Activated CD4-positive, CD25-positive, alpha-beta regulatory T cell treated with anti-CD3 and anti-CD28 coated beads, Interleukin-2, amount 50 U/mL, for 72 hours (primary cell): ENCODE measurements at regions not wholly inside any gene's neighbourhood (a gene's known extent, or its start where the extent isn't known, plus 50 kb on each side); places are given as distances from the start of the nearest gene placed in this dataset.
"Not testable (repeated sequence)": the region's sequence is repeated elsewhere in the genome, so short reads cannot be mapped to it uniquely, and the experiment has no call there.

Experiments used
- DNase-seq: peaks from one replicate; pipeline ENCODE4 v3.0.0; 2021

- DNase-seq = no peak
These were observed 76.7 kb upstream of the PICALM start for GRCh38 chr11:86145439-86146156.

DNA sequence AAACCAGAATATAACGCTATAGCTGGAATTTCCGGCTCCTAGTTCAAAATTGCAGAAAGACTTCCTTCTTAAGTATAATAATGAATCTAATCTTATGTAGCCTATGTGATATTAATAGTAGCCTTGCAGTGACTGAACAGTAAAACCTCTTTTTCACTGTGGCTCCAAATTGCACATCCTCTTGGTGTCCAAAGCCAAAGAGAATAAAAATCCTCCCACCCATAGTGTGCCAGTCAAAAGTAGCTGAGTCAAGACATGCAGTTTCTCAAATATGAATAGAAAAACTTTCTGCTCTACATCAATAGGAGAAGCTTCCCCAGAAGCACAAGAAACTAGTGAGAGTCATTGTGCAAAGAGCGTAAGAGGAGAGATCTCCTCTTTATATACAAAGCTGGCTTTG is 76.0 kb upstream of the PICALM start:
- DNase-seq = no peak

GRCh38 chr11:86144087-86144486 is 75.2 kb upstream of the PICALM start:
- not testable (repeated sequence) for DNase-seq

DNA sequence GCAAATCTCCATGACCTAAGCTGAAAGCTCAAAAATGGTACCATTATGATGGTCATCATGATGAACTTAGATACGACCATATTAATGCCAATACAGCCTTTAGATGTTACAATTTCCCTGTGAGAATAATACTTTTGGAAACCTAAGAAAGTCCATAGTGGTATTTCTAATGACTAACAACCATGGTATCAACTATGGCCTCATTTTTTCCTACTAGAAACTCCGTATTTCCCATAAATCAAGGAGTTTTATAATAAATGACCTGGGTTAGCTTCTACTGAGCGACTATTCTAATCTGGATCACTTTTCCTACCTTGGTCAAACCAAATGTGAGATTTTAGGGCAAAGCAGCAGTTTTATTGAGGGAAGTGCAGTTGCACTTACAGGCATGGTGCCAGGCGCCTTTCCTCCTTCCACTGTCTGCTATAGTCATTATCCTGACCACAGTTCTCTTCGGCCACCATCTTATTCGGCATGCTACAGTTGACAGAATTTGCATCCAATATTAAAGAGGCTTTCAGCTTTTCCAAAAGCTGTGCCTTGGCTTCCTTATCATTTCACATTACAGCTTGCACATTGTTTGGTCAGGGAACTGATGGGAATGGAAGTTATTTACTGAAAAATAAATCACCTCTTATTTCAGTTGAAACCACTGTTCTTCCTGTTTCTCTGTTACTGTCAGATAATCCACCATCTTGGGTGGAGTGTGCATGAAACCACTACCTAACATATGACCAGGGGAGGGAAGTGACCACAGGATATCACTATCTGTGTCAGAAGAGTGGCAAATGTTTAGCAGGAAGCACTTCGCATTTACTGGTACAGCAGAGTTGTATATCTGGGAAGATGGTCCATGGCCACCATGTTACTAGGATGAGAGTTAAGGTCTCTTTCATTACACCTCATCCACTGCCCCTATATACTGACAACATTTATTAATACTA is 74.5 kb upstream of the PICALM start:
- DNase-seq = no peak

DNA sequence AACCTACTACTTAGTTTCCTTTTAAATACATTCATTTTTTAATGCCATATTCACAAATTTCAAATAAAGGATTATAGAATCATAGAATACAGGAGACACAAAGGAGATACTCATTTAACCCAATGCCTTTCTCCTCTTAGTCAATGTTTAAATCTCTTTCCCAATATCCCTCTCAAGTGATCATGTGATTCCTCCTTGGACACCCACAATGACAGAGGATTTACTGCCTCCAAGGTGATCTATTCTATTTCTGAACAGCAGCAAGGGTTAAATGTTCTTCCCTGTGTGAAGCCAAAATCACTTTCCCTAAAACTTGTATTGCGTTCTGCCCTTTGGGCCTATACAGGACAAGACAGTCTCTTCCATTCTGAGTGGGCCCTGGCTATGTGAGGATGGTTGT is 73.3 kb upstream of the PICALM start:
- DNase-seq = no peak

DNA sequence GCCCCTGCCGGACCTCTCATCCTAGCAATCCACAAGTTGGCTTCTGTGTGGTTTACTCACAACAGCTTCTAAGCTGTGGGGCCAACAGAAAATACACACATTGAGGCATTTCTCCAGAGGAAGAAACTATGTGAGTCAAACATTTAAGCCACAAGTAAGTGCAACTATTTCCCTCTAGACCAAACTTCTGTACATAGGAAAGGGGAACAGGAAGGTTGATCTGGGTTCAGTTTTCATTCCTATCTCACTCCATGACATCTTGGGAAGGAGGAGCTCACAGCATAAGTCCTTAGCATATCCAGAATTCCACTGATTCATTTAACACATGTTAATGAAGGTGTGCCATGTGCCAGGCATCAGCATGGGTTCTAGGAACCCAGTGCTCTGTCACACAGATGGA is 72.8 kb upstream of the PICALM start:
- DNase-seq = no peak

- DNase-seq = no peak
These were observed 71.6 kb upstream of the PICALM start for GRCh38 chr11:86140334-86140990.

DNA sequence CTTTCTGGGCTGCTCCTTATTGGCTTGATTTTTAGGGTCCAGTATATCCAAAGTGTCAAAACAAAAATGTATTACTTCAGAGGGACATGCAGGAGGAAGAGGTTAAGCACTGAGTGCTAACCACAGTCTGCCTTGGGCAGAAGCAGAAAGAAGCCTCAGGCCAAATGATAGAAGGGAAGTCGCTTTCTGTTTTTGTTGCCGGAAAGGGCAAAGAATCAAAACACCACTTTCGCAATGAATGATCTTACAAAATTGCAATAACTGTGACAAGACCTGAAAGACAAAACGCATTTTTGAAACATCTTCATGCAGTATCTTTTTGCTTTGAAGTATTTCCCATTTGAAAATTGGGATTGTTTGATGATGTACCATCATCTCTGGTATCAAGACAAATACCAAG is 70.1 kb upstream of the PICALM start:
- DNase-seq = no peak

GRCh38 chr11:86136538-86136937 is 67.7 kb upstream of the PICALM start:
- no peak for DNase-seq

GRCh38 chr11:86135319-86135714 is 66.4 kb upstream of the PICALM start:
- no peak for DNase-seq

GRCh38 chr11:86134580-86135318 is 65.9 kb upstream of the PICALM start:
- DNase-seq = no peak

DNA sequence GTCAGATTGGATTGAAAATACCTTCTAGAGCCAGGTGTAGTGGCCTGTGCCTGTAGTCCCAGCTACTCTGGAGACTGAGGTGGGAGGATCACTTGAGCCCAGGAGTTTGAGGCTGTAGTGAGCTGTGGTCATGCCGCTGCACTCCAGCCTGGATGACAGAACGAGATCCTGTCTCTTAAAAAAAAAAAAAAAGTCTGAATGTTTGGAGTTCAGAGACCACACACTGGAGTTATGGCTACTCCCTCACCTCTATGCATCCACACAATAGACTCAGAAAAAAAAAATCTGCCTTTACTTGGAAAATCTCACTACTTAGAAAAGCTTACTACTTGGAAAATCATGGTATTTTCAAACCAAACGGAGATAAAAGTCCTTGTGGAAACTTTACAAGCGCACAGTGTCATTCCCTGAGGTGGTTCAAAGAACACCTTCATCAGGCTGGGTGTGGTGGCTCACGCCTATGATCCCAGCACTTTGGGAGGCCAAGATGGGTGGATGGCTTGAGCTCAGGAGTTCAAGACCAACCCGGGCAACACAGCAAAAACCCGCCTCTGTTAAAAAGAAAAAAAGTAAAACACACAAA is 63.9 kb upstream of the PICALM start:
- DNase-seq = no peak

GRCh38 chr11:86129740-86130540 is 61.1 kb upstream of the PICALM start:
- no peak for DNase-seq

DNA sequence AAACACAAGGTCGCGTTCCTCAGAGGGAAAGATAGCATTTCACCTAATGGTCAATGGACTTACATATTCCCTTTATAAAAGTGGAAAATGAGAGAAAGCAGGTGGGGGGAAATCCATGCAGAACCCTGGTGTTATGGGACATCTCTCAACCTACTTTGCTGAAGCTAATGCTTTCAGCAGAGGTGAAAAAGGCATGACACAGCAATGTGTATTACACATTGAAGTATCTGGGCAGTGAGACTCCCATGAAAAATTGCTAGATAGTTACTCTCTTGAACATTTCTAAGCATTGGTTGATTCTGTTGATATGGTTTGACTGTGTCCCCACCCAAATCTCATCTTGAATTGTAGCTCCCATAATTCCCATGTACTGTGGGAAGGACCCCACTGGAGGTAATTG is 60.0 kb upstream of the PICALM start:
- no peak for DNase-seq

DNA sequence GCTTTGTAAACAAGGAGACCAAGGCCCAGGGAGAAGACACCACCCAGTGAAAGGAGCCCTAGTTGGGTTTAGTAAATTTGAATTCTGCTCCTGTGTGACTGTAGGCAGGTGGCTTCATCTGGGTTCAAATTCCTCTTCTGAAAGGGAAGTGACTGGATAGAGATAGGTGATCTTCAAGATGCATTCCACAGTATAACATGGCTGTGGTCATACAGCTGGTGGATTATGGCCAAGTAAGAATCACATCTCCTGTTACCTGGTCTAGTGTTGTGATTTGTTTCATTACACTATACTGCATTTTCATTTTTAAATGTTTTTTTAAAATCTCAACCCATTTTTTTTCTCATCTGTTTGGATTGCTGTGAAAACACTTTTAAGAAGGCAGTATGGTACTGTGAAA is 58.0 kb upstream of the PICALM start:
- no peak for DNase-seq

DNA sequence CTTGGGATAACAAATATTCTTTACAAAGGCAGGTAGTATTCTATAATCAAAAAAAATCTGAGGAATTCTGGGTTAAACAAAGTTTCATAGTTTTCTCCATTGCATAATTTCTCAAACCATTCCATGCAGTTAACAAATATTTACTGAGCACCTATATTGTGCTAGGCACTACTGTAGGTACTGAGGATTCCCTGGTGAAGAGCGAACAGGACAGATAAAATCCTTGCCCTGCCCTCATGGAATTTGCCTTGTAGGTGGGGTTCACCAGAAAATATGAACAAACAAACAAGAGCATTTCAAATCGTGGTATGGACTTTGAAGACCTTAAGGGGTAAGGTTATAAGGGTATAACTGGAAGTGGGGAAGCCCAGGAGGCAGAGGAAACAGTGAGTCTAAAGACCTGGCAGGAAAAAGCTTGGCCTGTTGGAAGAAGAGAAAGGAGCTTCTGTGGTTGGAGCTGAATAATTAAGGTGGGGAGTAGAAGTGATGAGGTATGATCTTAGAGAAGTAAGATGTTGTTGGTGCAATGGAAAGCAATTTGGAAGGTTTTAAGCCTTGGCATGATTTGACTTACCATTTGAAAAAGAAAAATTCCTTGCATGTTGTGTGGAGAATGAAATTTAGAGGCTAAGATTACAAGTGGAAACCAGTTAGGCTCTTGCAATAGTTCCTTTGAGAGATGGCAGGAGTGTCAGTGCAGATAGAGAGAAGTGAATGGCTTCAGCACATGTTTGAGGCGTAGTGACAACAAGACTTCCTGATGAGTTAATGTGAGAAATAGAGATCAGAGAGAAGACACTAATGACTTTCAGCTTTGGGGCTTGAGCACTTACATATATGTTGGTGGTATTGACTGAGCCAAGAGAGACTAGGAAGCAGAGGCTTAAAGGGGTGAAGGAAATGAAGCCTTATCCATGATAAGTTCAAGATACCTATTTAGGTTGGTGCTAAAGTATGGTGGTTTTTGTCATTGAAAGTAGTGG is 55.7 kb upstream of the PICALM start:
- no peak for DNase-seq

- DNase-seq = no peak
These were observed 53.9 kb upstream of the PICALM start for GRCh38 chr11:86122773-86123172.

DNA sequence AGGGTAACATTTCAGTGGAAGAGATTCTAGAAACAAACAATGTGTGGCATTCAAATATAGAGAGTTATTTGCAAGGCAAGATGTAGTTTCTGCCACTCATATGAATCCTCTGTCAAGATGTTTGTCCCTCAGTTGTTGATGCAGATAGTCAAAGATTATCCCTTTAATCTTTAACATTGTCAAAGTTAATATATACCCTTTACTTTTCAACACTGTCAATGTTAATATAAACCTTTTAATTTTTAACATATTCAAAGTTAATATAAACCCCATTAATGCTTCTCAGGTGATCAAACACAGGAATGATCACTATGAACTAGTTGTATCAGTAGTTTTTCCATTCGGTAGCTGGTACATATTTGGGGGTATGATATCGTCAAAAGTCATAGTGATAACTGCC is 51.9 kb upstream of the PICALM start:
- no peak for DNase-seq

DNA sequence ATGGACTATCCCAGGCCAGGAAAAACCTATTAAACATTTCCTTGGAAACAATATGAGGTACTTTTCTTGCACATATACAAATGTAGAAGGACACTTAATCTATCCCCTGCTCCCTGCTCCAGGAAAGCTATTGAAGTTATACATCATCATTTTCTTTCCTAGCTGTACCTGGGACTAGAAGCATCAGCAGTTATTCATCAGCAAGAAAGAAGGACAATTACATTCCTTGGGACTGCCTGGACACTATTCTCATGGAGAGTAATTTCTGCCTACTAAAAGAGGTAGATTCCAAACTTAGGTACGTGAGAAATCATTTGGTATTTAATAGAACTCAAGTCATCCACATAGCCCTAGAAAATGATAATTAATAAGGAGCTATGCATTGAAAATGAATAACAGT is 51.0 kb upstream of the PICALM start:
- no peak for DNase-seq

DNA sequence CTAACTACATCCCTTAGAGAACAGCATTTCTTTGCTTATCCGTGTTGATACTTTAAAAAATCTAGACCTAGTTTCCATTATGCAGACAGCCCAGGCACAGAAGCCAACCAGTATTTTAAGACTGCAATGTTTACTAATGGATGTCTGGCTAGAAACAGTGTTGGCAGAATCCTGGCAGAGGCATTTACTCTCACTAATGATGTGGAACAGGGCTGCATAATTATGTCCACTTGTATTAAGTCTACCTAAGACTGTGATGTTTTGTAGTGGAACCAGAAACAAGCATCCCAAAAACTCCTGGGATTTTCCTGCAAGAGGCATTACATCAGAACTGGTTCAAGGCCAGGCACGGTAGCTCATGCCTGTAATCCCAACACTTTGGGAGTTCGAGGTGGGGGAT is 50.2 kb upstream of the PICALM start:
- no peak for DNase-seq
